ENCODE measurements at regions not wholly inside any gene's neighbourhood (a gene's known extent, or its start where the extent isn't known, plus 50 kb on each side); places are given as distances from the start of the nearest gene placed in this dataset.
"Not testable (repeated sequence)": the region's sequence is repeated elsewhere in the genome, so short reads cannot be mapped to it uniquely, and the experiment has no call there.

GRCh38 chr11:22528612-22529429, 96.8 kb downstream of the FANCF start:
- TF ChIP-seq CTCF, POLR2A (IDR thresholded peaks at IDR 0.05): not testable (repeated sequence)
